ENCODE measurements at regions not wholly inside any gene's neighbourhood (a gene's known extent, or its start where the extent isn't known, plus 50 kb on each side); places are given as distances from the start of the nearest gene placed in this dataset.
"Not testable (repeated sequence)": the region's sequence is repeated elsewhere in the genome, so short reads cannot be mapped to it uniquely, and the experiment has no call there.

GRCh38 chr7:32762206-32762924 lies 129.2 kb downstream of the KBTBD2 start:
- DNase-seq: peak; percentile 1

- no peak for DNase-seq
Observed at GRCh38 chr7:32761451-32762205, 129.9 kb downstream of the KBTBD2 start.

GRCh38 chr7:32760755-32761154 lies 130.8 kb downstream of the KBTBD2 start:
- DNase-seq: not testable (repeated sequence)

GRCh38 chr7:32759859-32760258 lies 131.7 kb downstream of the KBTBD2 start:
- not testable (repeated sequence) for DNase-seq

GRCh38 chr7:32753872-32754271 lies 137.7 kb downstream of the KBTBD2 start:
- DNase-seq: not testable (repeated sequence)

GRCh38 chr7:32748337-32748736 lies 143.2 kb downstream of the KBTBD2 start:
- not testable (repeated sequence) for DNase-seq

- not testable (repeated sequence) for DNase-seq
Observed at GRCh38 chr7:32747443-32748148, 144.0 kb downstream of the KBTBD2 start.

GRCh38 chr7:32741853-32742476 lies 149.6 kb downstream of the KBTBD2 start:
- DNase-seq: not testable (repeated sequence)

GRCh38 chr7:32739749-32740148 lies 151.8 kb downstream of the KBTBD2 start:
- DNase-seq: not testable (repeated sequence)

- DNase-seq: not testable (repeated sequence)
Observed at GRCh38 chr7:32738390-32738789, 153.2 kb downstream of the KBTBD2 start.

GRCh38 chr7:32732767-32733166 lies 158.8 kb downstream of the KBTBD2 start:
- not testable (repeated sequence) for DNase-seq

GRCh38 chr7:32729335-32729675 lies 162.3 kb downstream of the KBTBD2 start:
- DNase-seq: not testable (repeated sequence)

- DNase-seq: peak; percentile 48
Observed at GRCh38 chr7:32728412-32729334, 162.9 kb downstream of the KBTBD2 start.

- DNase-seq: peak; percentile 31
Observed at GRCh38 chr7:32727483-32728411, 163.8 kb downstream of the KBTBD2 start.

- not testable (repeated sequence) for DNase-seq
Observed at GRCh38 chr7:32722837-32723236, 168.7 kb downstream of the KBTBD2 start.

GRCh38 chr7:32694182-32694581 lies 197.4 kb downstream of the KBTBD2 start:
- DNase-seq: no peak

- DNase-seq: peak; percentile 25
Observed at GRCh38 chr7:32691965-32692815, 196.9 kb downstream of the AVL9 start.

- DNase-seq: not testable (repeated sequence)
Observed at GRCh38 chr7:32688092-32688491, 192.8 kb downstream of the AVL9 start.

- DNase-seq: no peak
Observed at GRCh38 chr7:32681174-32681518, 185.9 kb downstream of the AVL9 start.

All from fibroblast of upper back skin (primary cell).